ENCODE measurements at regions not wholly inside any gene's neighbourhood (a gene's known extent, or its start where the extent isn't known, plus 50 kb on each side); places are given as distances from the start of the nearest gene placed in this dataset.
A peak's percentile ranks its signal among the peaks of the same experiment; 100 is the strongest.

DNA sequence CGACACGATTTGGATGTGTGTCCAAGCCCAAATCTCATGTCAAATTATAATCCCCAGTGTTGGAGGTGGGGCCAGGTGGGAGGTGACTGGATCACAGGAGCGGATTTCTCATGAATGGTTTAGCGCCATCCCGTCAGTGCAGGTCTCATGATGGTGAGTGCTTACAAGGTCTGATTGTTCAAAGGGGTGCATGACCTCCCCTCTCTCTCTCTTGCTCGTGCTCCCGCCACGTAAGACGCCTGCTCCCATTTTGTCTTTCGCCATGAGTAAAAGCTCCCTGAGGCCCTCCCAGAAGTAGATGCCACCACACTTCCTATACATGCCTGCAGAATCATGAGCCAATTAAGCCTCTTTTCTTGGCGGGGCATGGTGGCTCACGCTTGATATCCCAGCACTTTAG is 71.5 kb upstream of the NANOS1 start:
- H3K36me3 ChIP-seq (ENCODE audit: control insufficient read depth in 2 of 2, insufficient read depth in 1 of 2, low read length in 2 of 2) = no peaks in the 10 kb centered on the region
- POLR2A ChIA-PET = no interaction called here
- H3K4me3 ChIP-seq (ENCODE audit: low read depth, low read length) = no peak overlapping the region
- CTCF ChIA-PET = interaction anchor here (0.6 kb wide), 1 partner anchor 29 kb away, joined by 3 read pairs; no protein-coding TSS in a partner anchor
- no peak for TF ChIP-seq ZNF704 (tag by site-specific recombination; IDR thresholded peaks at IDR 0.05)
- TF ChIP-seq GLIS1 (tag by site-specific recombination; IDR thresholded peaks at IDR 0.05) = no peak
- TF ChIP-seq AEBP2 (tag by site-specific recombination; IDR thresholded peaks at IDR 0.05; ENCODE audit: borderline replicate concordance) = no peak
- TF ChIP-seq ZNF223 (tag by site-specific recombination; IDR thresholded peaks at IDR 0.05) = no peak
- TF ChIP-seq, protein P1, sequence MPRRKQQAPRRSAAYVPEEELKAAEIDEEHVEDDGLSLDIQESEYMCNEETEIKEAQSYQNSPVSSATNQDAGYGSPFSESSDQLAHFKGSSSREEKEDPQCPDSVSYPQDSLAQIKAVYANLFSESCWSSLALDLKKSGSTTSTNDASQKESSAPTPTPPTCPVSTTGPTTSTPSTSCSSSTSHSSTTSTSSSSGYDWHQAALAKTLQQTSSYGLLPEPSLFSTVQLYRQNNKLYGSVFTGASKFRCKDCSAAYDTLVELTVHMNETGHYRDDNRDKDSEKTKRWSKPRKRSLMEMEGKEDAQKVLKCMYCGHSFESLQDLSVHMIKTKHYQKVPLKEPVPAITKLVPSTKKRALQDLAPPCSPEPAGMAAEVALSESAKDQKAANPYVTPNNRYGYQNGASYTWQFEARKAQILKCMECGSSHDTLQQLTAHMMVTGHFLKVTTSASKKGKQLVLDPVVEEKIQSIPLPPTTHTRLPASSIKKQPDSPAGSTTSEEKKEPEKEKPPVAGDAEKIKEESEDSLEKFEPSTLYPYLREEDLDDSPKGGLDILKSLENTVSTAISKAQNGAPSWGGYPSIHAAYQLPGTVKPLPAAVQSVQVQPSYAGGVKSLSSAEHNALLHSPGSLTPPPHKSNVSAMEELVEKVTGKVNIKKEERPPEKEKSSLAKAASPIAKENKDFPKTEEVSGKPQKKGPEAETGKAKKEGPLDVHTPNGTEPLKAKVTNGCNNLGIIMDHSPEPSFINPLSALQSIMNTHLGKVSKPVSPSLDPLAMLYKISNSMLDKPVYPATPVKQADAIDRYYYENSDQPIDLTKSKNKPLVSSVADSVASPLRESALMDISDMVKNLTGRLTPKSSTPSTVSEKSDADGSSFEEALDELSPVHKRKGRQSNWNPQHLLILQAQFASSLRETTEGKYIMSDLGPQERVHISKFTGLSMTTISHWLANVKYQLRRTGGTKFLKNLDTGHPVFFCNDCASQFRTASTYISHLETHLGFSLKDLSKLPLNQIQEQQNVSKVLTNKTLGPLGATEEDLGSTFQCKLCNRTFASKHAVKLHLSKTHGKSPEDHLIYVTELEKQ (tag by site-specific recombination; IDR thresholded peaks at IDR 0.05; ENCODE audit: borderline replicate concordance) = no peak
- no peak for TF ChIP-seq ZNF791 (tag by site-specific recombination; IDR thresholded peaks at IDR 0.05)
- no peak for TF ChIP-seq WT1 (tag by site-specific recombination; IDR thresholded peaks at IDR 0.05)
- no peaks in the 10 kb centered on the region for H3K9me3 ChIP-seq (ENCODE audit: control insufficient read depth, insufficient read depth, low read depth, low read length)
- H3K27ac ChIP-seq (ENCODE audit: extremely low read depth, low read depth, low read length) = no peak overlapping the region
- H3K4me1 ChIP-seq (ENCODE audit: control insufficient read depth, insufficient read depth, low read length) = no peaks in the 10 kb centered on the region

DNA sequence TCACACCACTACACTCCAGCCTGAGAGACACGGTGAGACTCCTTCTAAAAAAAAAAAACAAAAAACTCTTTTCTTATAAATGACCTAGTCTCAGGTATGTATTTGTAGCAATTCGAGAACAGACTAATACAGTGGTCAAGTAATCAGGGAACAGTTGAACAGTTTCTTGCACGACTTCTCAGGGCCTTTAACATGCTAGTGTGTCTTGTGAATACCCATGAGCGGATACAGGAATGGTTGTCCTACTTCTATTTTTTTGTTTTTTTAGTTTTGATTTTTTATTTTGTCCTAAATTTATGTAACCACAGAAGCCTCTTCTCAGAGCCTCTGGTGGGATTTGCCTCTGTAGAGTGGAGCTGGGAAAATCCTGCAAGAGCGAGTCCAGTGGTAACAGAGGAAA is 71.0 kb upstream of the NANOS1 start:
- Histone ChIP-seq H3K4me3 (ENCODE audit: low read depth, low read length) (no peak overlapping the region), H3K36me3 (ENCODE audit: control insufficient read depth in 2 of 2, insufficient read depth in 1 of 2, low read length in 2 of 2) (no peaks in the 10 kb centered on the region), H3K9me3 (ENCODE audit: control insufficient read depth, insufficient read depth, low read depth, low read length) (no peaks in the 10 kb centered on the region), H3K4me1 (ENCODE audit: control insufficient read depth, insufficient read depth, low read length) (no peaks in the 10 kb centered on the region), H3K27ac (ENCODE audit: extremely low read depth, low read depth, low read length) (no peak overlapping the region)
- ChIA-PET CTCF (no interaction called here), POLR2A (no interaction called here)
- TF ChIP-seq ZNF239 (tag by site-specific recombination; IDR thresholded peaks at IDR 0.05) (peak; percentile 76; the same call in 1 of the 2 replicates), GLIS1 (tag by site-specific recombination; IDR thresholded peaks at IDR 0.05) (no peak)

DNA sequence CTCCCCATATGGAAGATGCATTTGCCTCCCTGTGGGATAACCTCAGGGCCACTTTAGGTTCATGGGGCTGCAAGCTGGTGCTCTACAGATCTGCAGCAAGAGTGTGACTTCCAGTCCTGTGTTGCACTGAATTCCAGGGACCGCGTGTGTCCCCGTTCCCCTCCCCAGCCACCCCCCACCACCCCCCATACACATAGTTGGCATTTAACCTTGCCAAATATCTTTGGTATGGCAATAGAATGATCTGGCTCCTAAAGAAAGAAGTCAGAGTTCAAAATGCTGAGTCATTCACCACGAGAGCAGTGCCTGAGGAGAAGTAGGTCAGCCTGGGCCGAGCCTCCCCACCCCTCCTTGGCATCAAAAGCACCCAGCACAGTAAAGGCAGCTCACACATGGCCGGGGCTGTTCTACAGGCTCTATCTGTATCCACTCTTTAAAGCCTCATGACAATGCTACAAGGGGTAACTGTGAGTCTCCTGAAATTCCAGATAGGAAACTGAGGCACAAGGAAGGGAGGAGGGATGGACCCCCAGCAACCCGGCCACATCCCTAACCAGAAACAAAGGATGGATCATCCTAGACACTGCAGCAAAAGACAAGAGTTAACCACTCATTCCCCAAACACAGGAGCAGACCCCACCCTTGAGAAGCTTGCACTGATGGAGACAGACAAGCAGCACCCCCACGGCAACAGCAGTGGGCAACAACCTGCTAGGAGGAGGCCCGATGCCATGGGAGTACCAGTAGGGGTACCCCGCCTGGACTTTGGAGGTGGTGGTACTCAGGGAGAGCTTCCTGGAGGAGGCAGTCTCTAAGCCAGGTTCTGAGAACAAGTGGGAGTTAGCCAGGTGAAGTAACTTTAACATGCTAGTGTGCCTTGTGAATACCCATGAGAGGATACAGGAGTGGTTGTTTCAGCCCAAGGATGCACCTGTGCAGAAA is 70.3 kb upstream of the NANOS1 start:
- H3K4me3 ChIP-seq (ENCODE audit: low read depth, low read length) = no peak overlapping the region
- H3K36me3 ChIP-seq (ENCODE audit: control insufficient read depth in 2 of 2, insufficient read depth in 1 of 2, low read length in 2 of 2) = no peaks in the 10 kb centered on the region
- no peaks in the 10 kb centered on the region for H3K9me3 ChIP-seq (ENCODE audit: control insufficient read depth, insufficient read depth, low read depth, low read length)
- no peak overlapping the region for H3K27ac ChIP-seq (ENCODE audit: extremely low read depth, low read depth, low read length)
- ChIA-PET CTCF (no interaction called here), POLR2A (no interaction called here)
- no peak for TF ChIP-seq GLI2 (tag by site-specific recombination; IDR thresholded peaks at IDR 0.05; ENCODE audit: borderline replicate concordance, low read depth)
- no peak for TF ChIP-seq ZNF48 (tag by site-specific recombination; IDR thresholded peaks at IDR 0.05)
- TF ChIP-seq ZNF433 (tag by site-specific recombination; IDR thresholded peaks at IDR 0.05; ENCODE audit: low read depth) = no peak
- no peak for TF ChIP-seq ZNF701 (tag by site-specific recombination; IDR thresholded peaks at IDR 0.05)
- TF ChIP-seq ZNF660 (tag by site-specific recombination; IDR thresholded peaks at IDR 0.05) = no peak
- no peak for TF ChIP-seq ZNF202 (tag by site-specific recombination; IDR thresholded peaks at IDR 0.05; ENCODE audit: borderline replicate concordance)
- TF ChIP-seq, protein P2, sequence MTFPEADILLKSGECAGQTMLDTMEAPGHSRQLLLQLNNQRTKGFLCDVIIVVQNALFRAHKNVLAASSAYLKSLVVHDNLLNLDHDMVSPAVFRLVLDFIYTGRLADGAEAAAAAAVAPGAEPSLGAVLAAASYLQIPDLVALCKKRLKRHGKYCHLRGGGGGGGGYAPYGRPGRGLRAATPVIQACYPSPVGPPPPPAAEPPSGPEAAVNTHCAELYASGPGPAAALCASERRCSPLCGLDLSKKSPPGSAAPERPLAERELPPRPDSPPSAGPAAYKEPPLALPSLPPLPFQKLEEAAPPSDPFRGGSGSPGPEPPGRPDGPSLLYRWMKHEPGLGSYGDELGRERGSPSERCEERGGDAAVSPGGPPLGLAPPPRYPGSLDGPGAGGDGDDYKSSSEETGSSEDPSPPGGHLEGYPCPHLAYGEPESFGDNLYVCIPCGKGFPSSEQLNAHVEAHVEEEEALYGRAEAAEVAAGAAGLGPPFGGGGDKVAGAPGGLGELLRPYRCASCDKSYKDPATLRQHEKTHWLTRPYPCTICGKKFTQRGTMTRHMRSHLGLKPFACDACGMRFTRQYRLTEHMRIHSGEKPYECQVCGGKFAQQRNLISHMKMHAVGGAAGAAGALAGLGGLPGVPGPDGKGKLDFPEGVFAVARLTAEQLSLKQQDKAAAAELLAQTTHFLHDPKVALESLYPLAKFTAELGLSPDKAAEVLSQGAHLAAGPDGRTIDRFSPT (tag by site-specific recombination; IDR thresholded peaks at IDR 0.05) = no peak
- no peaks in the 10 kb centered on the region for H3K4me1 ChIP-seq (ENCODE audit: control insufficient read depth, insufficient read depth, low read length)
